H1 (cell line): ENCODE measurements at regions not wholly inside any gene's neighbourhood (a gene's known extent, or its start where the extent isn't known, plus 50 kb on each side); places are given as distances from the start of the nearest gene placed in this dataset.

Experiments used
- CTCF ChIA-PET: fragments of 300-600 bp; sonication (Branson Sonifier 250); formaldehyde crosslinking; loops from one replicate; lab custom pipeline; 2021; ENCODE audit not compliant: partially characterized antibody; lab: Charles Lee
- POLR2A ChIA-PET: fragments of 300-600 bp; sonication (Branson Sonifier 250); formaldehyde crosslinking; loops from one replicate; lab custom pipeline; 2021; ENCODE audit warnings: inconsistent platforms; ENCODE audit not compliant: partially characterized antibody; lab: Charles Lee
- DNase-seq, 2 experiments: peaks; one replicate each; pipeline versions ENCODE4 v3.0.0 to v3.0.0-alpha.2; 2010 to 2022; ENCODE audit warnings: low spot score in 2 of 2, low read depth in 1 of 2, mixed read lengths in 1 of 2
- FAIRE-seq: peaks from 2 replicates; lab custom pipeline; 2011; peaks lifted over from hg19 to GRCh38; lab: Jason Lieb, UNC
- H2AFZ ChIP-seq: 2 replicates; pipeline ENCODE4 v1.8.1; 2012; ENCODE audit warnings: low read length, inconsistent platforms
- H2AK5ac ChIP-seq: 2 replicates; pipeline ENCODE4 v1.6.1; 2013; ENCODE audit warnings: low read depth, low read length
- H2BK120ac ChIP-seq: replicated peaks from 2 replicates; pipeline ENCODE3; 2013; ENCODE audit warnings: low read depth, low read length, inconsistent platforms
- H2BK12ac ChIP-seq: 2 replicates; pipeline ENCODE4 v1.6.1; 2013; ENCODE audit warnings: low read depth, low read length
- H2BK15ac ChIP-seq: 2 replicates; pipeline ENCODE4 v1.6.1; 2013; ENCODE audit warnings: low read length
- H2BK20ac ChIP-seq: 2 replicates; pipeline ENCODE4 v1.6.1; 2013; ENCODE audit warnings: low read length
- H2BK5ac ChIP-seq: 2 replicates; pipeline ENCODE4 v1.6.1; 2013; ENCODE audit warnings: low read depth, low read length
- H3K14ac ChIP-seq: 2 replicates; pipeline ENCODE4 v1.6.1; 2013; ENCODE audit warnings: inconsistent platforms; ENCODE audit not compliant: insufficient read length
- H3K18ac ChIP-seq: 2 replicates; pipeline ENCODE4 v1.6.1; 2013; ENCODE audit warnings: low read length; ENCODE audit errors: extremely low read depth
- H3K23ac ChIP-seq: 2 replicates; pipeline ENCODE4 v1.6.1; 2013; ENCODE audit warnings: inconsistent platforms; ENCODE audit not compliant: insufficient read length
- H3K23me2 ChIP-seq: 2 replicates; pipeline ENCODE4 v1.6.1; 2013; ENCODE audit warnings: low read depth, low read length
- H3K27ac ChIP-seq: 2 replicates; pipeline ENCODE4 v1.6.1; 2011; ENCODE audit warnings: low read depth, low read length, inconsistent platforms
- H3K27me3 ChIP-seq, 4 experiments: replicated peaks in 1 of 4; 1 replicate in 1 of 4; 2 replicates in 3 of 4; pipeline versions ENCODE4 v1.6.1 to v1.8.1; 2011 to 2013; ENCODE audit warnings: low read length in 3 of 4, mild to moderate bottlenecking in 3 of 4, inconsistent platforms in 2 of 4, mixed read lengths in 2 of 4, moderate library complexity in 1 of 4; ENCODE audit not compliant: control insufficient read depth in 3 of 4, insufficient read depth in 3 of 4; ENCODE audit errors: extremely low read depth in 1 of 4
- H3K36me3 ChIP-seq, 4 experiments: 2 replicates each; pipeline versions ENCODE4 v1.6.1 to v1.8.1; 2011 to 2013; ENCODE audit warnings: mild to moderate bottlenecking in 4 of 4, low read length in 3 of 4, moderate library complexity in 2 of 4, control low read depth in 1 of 4, inconsistent platforms in 1 of 4; ENCODE audit not compliant: insufficient read depth in 4 of 4, control insufficient read depth in 2 of 4
- H3K4ac ChIP-seq: replicated peaks from 2 replicates; pipeline ENCODE3; 2013; ENCODE audit warnings: low read length, low read depth, mixed read lengths, inconsistent platforms; ENCODE audit not compliant: insufficient read length
- H3K4me1 ChIP-seq, 4 experiments: replicated peaks in 1 of 4; 1 replicate in 1 of 4; 2 replicates in 3 of 4; pipeline versions ENCODE4 v1.6.1 to v1.8.1; 2011 to 2013; ENCODE audit warnings: low read length in 3 of 4, inconsistent platforms in 2 of 4, mixed read lengths in 1 of 4; ENCODE audit not compliant: insufficient read depth in 4 of 4, control insufficient read depth in 3 of 4
- H3K4me2 ChIP-seq, 2 experiments: 2 replicates each; pipeline versions ENCODE4 v1.6.1 to v1.8.1; 2011 to 2013; ENCODE audit warnings: low read depth in 2 of 2, low read length in 2 of 2, control low read depth in 1 of 2, inconsistent platforms in 1 of 2, mild to moderate bottlenecking in 1 of 2; ENCODE audit not compliant: insufficient read depth in 1 of 2
- H3K4me3 ChIP-seq, 4 experiments: fragments of 200-600, 300-600 bp in 1 of 4; sonication (generic), shearing (Covaris generic), sonication (Bioruptor Twin) in 1 of 4; 2 replicates each; pipeline versions ENCODE4 v1.5.1 to v1.8.1; 2011 to 2016; ENCODE audit warnings: low read length in 4 of 4, low read depth in 3 of 4, control low read depth in 2 of 4, inconsistent platforms in 2 of 4, mild to moderate bottlenecking in 2 of 4, mixed read lengths in 1 of 4, moderate library complexity in 1 of 4; ENCODE audit not compliant: insufficient read depth in 2 of 4; ENCODE audit errors: extremely low read depth in 1 of 4
- H3K56ac ChIP-seq: replicated peaks from 2 replicates; pipeline ENCODE3; 2013; ENCODE audit warnings: low read depth, mild to moderate bottlenecking, mixed read lengths, low read length, inconsistent platforms; ENCODE audit not compliant: insufficient read length
- H3K79me1 ChIP-seq: 2 replicates; pipeline ENCODE4 v1.6.1; 2013; ENCODE audit warnings: low read depth, low read length, control low read depth
- H3K79me2 ChIP-seq, 2 experiments: 2 replicates each; pipeline versions ENCODE4 v1.6.1 to v1.8.1; 2012 to 2013; ENCODE audit warnings: low read length in 2 of 2, mild to moderate bottlenecking in 2 of 2, inconsistent platforms in 1 of 2; ENCODE audit not compliant: insufficient read depth in 2 of 2, control insufficient read depth in 1 of 2
- H3K9ac ChIP-seq, 4 experiments: replicated peaks in 1 of 4; 1 replicate in 1 of 4; 2 replicates in 3 of 4; pipeline versions ENCODE4 v1.6.1 to v1.8.1; 2011 to 2013; ENCODE audit warnings: low read depth in 3 of 4, low read length in 3 of 4, control low read depth in 2 of 4, mild to moderate bottlenecking in 2 of 4, moderate library complexity in 2 of 4, inconsistent platforms in 1 of 4; ENCODE audit errors: extremely low read depth in 1 of 4
- H3K9me3 ChIP-seq, 2 experiments: 2 replicates each; pipeline versions ENCODE4 v1.6.1 to v1.8.1; 2012 to 2013; ENCODE audit warnings: mild to moderate bottlenecking in 2 of 2, moderate library complexity in 2 of 2, control low read depth in 1 of 2, inconsistent platforms in 1 of 2, low read depth in 1 of 2, low read length in 1 of 2, mixed read lengths in 1 of 2; ENCODE audit not compliant: insufficient read depth in 2 of 2
- H4K20me1 ChIP-seq, 2 experiments: replicated peaks in 1 of 2; 2 replicates each; pipeline versions ENCODE3 to v1.8.1; 2011 to 2013; ENCODE audit warnings: inconsistent platforms in 2 of 2, low read length in 2 of 2, mild to moderate bottlenecking in 1 of 2; ENCODE audit not compliant: insufficient read depth in 2 of 2, control insufficient read depth in 1 of 2
- H4K5ac ChIP-seq: 2 replicates; pipeline ENCODE4 v1.6.1; 2013; ENCODE audit warnings: low read length, low read depth, mixed read lengths, inconsistent platforms; ENCODE audit not compliant: insufficient read length
- H4K8ac ChIP-seq: 2 replicates; pipeline ENCODE4 v1.8.0; 2013; ENCODE audit warnings: mild to moderate bottlenecking, moderate library complexity, low read length, inconsistent platforms; ENCODE audit not compliant: insufficient read depth; ENCODE audit errors: extremely low read depth
- H4K91ac ChIP-seq: replicated peaks from 2 replicates; pipeline ENCODE3; 2013; ENCODE audit warnings: low read length, mixed read lengths, inconsistent platforms; ENCODE audit not compliant: insufficient read length
- CTCF ChIP-seq, 3 experiments: IDR thresholded peaks; 1 replicate in 2 of 3; 2 replicates in 1 of 3; pipeline versions ENCODE4 v1.5.1 to v1.6.1; 2011; ENCODE audit warnings: low read length in 3 of 3, mild to moderate bottlenecking in 3 of 3, inconsistent platforms in 2 of 3, low read depth in 1 of 3, moderate library complexity in 1 of 3; ENCODE audit not compliant: insufficient read depth in 1 of 3; ENCODE audit errors: control extremely low read depth in 1 of 3
- E2F6 ChIP-seq: IDR thresholded peaks from 2 replicates; pipeline ENCODE4 v1.6.1; 2012; ENCODE audit warnings: inconsistent platforms
- EP300 ChIP-seq, 2 experiments: IDR thresholded peaks; 1 replicate in 1 of 2; 2 replicates in 1 of 2; pipeline ENCODE4 v1.6.1; 2011 to 2012; ENCODE audit warnings: low read depth in 2 of 2, low read length in 2 of 2, mild to moderate bottlenecking in 2 of 2, borderline replicate concordance in 1 of 2, inconsistent platforms in 1 of 2, moderate library complexity in 1 of 2
- POU5F1 ChIP-seq: IDR thresholded peaks from 2 replicates; pipeline ENCODE4 v1.6.1; 2011; ENCODE audit warnings: low read depth, mild to moderate bottlenecking, low read length, moderate library complexity
- SP1 ChIP-seq: IDR thresholded peaks from 2 replicates; pipeline ENCODE4 v1.6.1; 2011; ENCODE audit warnings: low read depth, low read length
- SRF ChIP-seq: IDR thresholded peaks from 2 replicates; pipeline ENCODE4 v1.6.1; 2011; ENCODE audit warnings: mild to moderate bottlenecking, low read depth, low read length, moderate library complexity
- TBP ChIP-seq: IDR thresholded peaks from 2 replicates; pipeline ENCODE4 v1.6.1; 2011; ENCODE audit warnings: low read depth, low read length, improper control_type of control experiment
- YY1 ChIP-seq: IDR thresholded peaks from 2 replicates; pipeline ENCODE4 v1.6.1; 2011; ENCODE audit warnings: low read depth, mild to moderate bottlenecking, low read length
- WGBS, 2 experiments: shearing (Covaris generic) in 1 of 2; methylation state at CpG; one replicate each; pipeline versions ENCODE4 v1.1.6 to v1.1.7; 2013 to 2015; ENCODE audit warnings: low lambda C conversion rate in 2 of 2, mixed read lengths in 2 of 2, inconsistent platforms in 1 of 2, low coverage in 1 of 2, missing lambda C conversion rate in 1 of 2; ENCODE audit not compliant: insufficient replicate concordance in 2 of 2, insufficient coverage in 1 of 2, insufficient read length in 1 of 2; ENCODE audit errors: extremely low coverage in 1 of 2, missing lambda C conversion rate in 1 of 2; 5-methylcytosine and 5-hydroxymethylcytosine counted together

GRCh38 chr11:37552284-37552683 is 954.2 kb upstream of the RAG2 start:
- H3K79me2 ChIP-seq: no peaks in the 10 kb centered on the region
- H3K79me1 ChIP-seq: no peaks in the 10 kb centered on the region
- H2BK5ac ChIP-seq: no peak overlapping the region
- ChIA-PET CTCF (no interaction called here), POLR2A (no interaction called here)
- no peak overlapping the region for H3K14ac ChIP-seq
- 91% methylated on average over 3 of the region's 3 CpGs; no CpG with 5 or more reads in 1 of the 2 experiments for WGBS, 2 experiments
- no peak overlapping the region for H3K56ac ChIP-seq
- DNase-seq (no peak), FAIRE-seq (no peak)
- no peak overlapping the region for H3K4me2 ChIP-seq
- H3K27ac ChIP-seq: no peak overlapping the region
- no peak overlapping the region for H3K18ac ChIP-seq
- H3K4me3 ChIP-seq: no peak overlapping the region
- H3K23me2 ChIP-seq: no peaks in the 10 kb centered on the region
- no peak overlapping the region for H2BK12ac ChIP-seq
- H3K23ac ChIP-seq: no peak overlapping the region
- no peaks in the 10 kb centered on the region for H3K4me1 ChIP-seq
- H3K36me3 ChIP-seq: no peaks in the 10 kb centered on the region
- H4K91ac ChIP-seq: no peak overlapping the region
- no peak overlapping the region for H4K8ac ChIP-seq
- no peak overlapping the region for H4K5ac ChIP-seq
- no peak overlapping the region; the same call in 1 of the 2 replicates for H2AFZ ChIP-seq
- no peak overlapping the region for H3K9ac ChIP-seq
- no peak overlapping the region for H2BK20ac ChIP-seq
- H3K27me3 ChIP-seq: peaks cover 0 to 1% (median 0%) of the 10 kb centered on the region in 4 experiments; a peak in 1 of 7 replicates
- no peak overlapping the region for H2BK120ac ChIP-seq
- H2BK15ac ChIP-seq: no peak overlapping the region
- peaks cover 0 to under 1% of the 10 kb centered on the region in 2 experiments; a peak in 1 of 4 replicates for H3K9me3 ChIP-seq
- no peak overlapping the region for H2AK5ac ChIP-seq
- no peaks in the 10 kb centered on the region for H4K20me1 ChIP-seq
- no peak overlapping the region for H3K4ac ChIP-seq
- TF ChIP-seq SRF (no peak), SP1 (no peak), TBP (no peak), EP300 (IDR thresholded peaks at IDR 0.05; ENCODE audit: borderline replicate concordance in 1 of 2, low read depth in 2 of 2, low read length in 2 of 2) (no peak), YY1 (no peak), POU5F1 (no peak), CTCF (IDR thresholded peaks at IDR 0.05; ENCODE audit: control extremely low read depth in 1 of 3, insufficient read depth in 1 of 3, low read depth in 1 of 3, low read length in 3 of 3) (no peak), E2F6 (no peak)
